Caco-2 (cell line): ENCODE measurements at regions not wholly inside any gene's neighbourhood (a gene's known extent, or its start where the extent isn't known, plus 50 kb on each side); places are given as distances from the start of the nearest gene placed in this dataset.

Source experiments
- BruUV-seq: library from RNA; stranded (reverse); fragments of 400-500 nt; replicated peaks from 2 replicates; lab custom pipeline; 2021; lab: Mats Ljungman, UMichigan
- CTCF ChIA-PET: fragments of 300-600 bp; sonication (Branson Sonifier 250); formaldehyde crosslinking; loops from one replicate; lab custom pipeline; 2022; ENCODE audit warnings: antibody characterized with exemption; lab: Charles Lee
- POLR2A ChIA-PET: fragments of 300-600 bp; sonication (Branson Sonifier 250); formaldehyde crosslinking; loops from one replicate; lab custom pipeline; 2022; ENCODE audit warnings: antibody characterized with exemption; lab: Charles Lee
- DNase-seq, 2 experiments: peaks; one replicate each; pipeline versions ENCODE4 v3.0.0 to v3.0.0-alpha.2; 2020 to 2022
- H3K27me3 ChIP-seq: replicated peaks from 2 replicates; pipeline ENCODE4 v1.6.0; 2011; ENCODE audit warnings: low read length; ENCODE audit not compliant: control insufficient read depth, insufficient read depth
- H3K36me3 ChIP-seq: 2 replicates; pipeline ENCODE4 v1.5.1; 2011; ENCODE audit warnings: low read length; ENCODE audit not compliant: control insufficient read depth, insufficient read depth
- H3K4me1 ChIP-seq: fragments of 250-450 bp; sonication (Bioruptor Pico); 2 replicates; pipeline ENCODE4 v1.5.1; 2020; ENCODE audit warnings: mild to moderate bottlenecking
- H3K4me3 ChIP-seq: 2 replicates; pipeline ENCODE4 v1.5.1; 2011; ENCODE audit warnings: low read depth, mild to moderate bottlenecking, control low read depth, low read length
- H3K9me3 ChIP-seq: fragments of 250-450 bp; sonication (Bioruptor Pico); 2 replicates; pipeline ENCODE4 v1.5.1; 2020; ENCODE audit warnings: mild to moderate bottlenecking, moderate library complexity
- H3K27ac Mint-ChIP-seq: one replicate; pipeline ENCODE4 v1.8.0; 2022; ENCODE audit warnings: mixed read lengths; ENCODE audit not compliant: unreplicated experiment
- H3K27me3 Mint-ChIP-seq: one replicate; pipeline ENCODE4 v1.8.0; 2022; ENCODE audit warnings: mixed read lengths; ENCODE audit not compliant: insufficient read depth, unreplicated experiment
- H3K36me3 Mint-ChIP-seq: one replicate; pipeline ENCODE4 v1.8.0; 2022; ENCODE audit warnings: mild to moderate bottlenecking, mixed read lengths; ENCODE audit not compliant: insufficient read depth, unreplicated experiment
- H3K4me1 Mint-ChIP-seq: one replicate; pipeline ENCODE4 v1.8.0; 2022; ENCODE audit warnings: low read depth, mixed read lengths; ENCODE audit not compliant: unreplicated experiment
- H3K4me3 Mint-ChIP-seq: one replicate; pipeline ENCODE4 v1.8.0; 2022; ENCODE audit warnings: mild to moderate bottlenecking, moderate library complexity, mixed read lengths; ENCODE audit not compliant: unreplicated experiment
- H3K9me3 Mint-ChIP-seq: one replicate; pipeline ENCODE4 v1.8.0; 2022; ENCODE audit warnings: mixed read lengths; ENCODE audit not compliant: unreplicated experiment
- CTCF ChIP-seq, 2 experiments: fragments of 200-600 bp in 1 of 2; IDR thresholded peaks; 1 replicate in 1 of 2; 2 replicates in 1 of 2; pipeline versions ENCODE4 v1.5.1 to v1.8.0; 2011 to 2022; ENCODE audit warnings: antibody characterized with exemption in 1 of 2, control low read depth in 1 of 2, inconsistent platforms in 1 of 2, low read depth in 1 of 2, low read length in 1 of 2, mild to moderate bottlenecking in 1 of 2, moderate library complexity in 1 of 2; ENCODE audit not compliant: insufficient read depth in 1 of 2, severe bottlenecking in 1 of 2, unreplicated experiment in 1 of 2
- intact Hi-C: fragments of 100-400 bp; cut with micrococcal nuclease; formaldehyde crosslinking; loops from one replicate; pipeline ENCODE4 v1.10.0; 2022; ENCODE audit not compliant: unreplicated experiment

DNA sequence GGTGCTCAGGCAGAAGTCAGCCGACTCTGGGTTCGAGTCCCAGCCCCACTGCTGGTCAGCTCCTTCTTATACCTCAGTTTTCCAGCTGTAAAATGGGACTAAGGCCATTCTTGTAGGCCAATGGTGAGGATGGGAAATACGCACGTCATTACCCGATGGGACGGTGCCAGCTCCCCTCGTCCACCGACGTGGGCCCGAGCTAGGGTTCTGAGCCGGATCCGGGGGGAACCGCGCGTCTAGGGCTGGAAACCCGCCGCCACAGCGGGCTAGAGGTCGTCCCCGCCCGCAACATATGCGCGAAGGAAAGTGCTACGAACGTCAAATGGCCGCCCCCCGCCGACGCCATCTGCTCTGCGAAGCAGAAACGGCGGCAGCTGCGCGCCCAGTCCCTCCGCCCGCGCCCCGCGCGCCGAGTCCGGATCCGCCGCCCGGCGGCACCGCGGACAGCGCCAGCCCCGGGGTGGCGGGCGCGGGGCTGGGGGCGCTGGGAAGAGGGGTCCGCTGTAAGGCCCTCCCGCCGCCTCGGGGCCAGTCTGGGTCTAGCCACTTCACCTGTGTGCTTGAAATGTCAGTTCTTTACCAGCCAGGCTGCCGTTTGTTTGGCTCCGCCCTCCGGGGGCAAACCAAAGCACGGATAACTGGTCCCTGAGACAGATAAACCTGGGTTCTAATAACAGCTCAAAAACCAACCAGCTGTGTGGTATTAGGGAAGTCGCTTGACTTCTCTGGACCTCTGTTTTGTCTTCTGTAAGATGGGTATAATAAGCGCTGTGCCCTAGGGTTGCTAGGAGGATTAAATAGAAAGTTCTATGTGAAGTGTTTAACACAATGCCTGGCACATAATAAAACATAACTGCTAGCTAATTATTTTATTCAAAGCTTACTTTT lies 103.5 kb upstream of the RCN1 start:
- intact Hi-C loops = no loop called here
- H3K4me1 Mint-ChIP-seq = no peaks in the 10 kb centered on the region
- peaks cover 11% of the 10 kb centered on the region for H3K27me3 Mint-ChIP-seq
- no peaks in the 10 kb centered on the region for H3K4me1 ChIP-seq
- H3K36me3 Mint-ChIP-seq = no peaks in the 10 kb centered on the region
- H3K27me3 ChIP-seq = no peaks in the 10 kb centered on the region
- no peak overlapping the region for H3K4me3 Mint-ChIP-seq
- no peak overlapping the region for H3K4me3 ChIP-seq
- H3K9me3 ChIP-seq = no peaks in the 10 kb centered on the region
- H3K36me3 ChIP-seq = no peaks in the 10 kb centered on the region
- H3K9me3 Mint-ChIP-seq = no peaks in the 10 kb centered on the region
- no peak for TF ChIP-seq CTCF (IDR thresholded peaks at IDR 0.05; ENCODE audit: insufficient read depth in 1 of 2, low read depth in 1 of 2, low read length in 1 of 2, severe bottlenecking in 1 of 2, unreplicated experiment in 1 of 2)
- H3K27ac Mint-ChIP-seq = no peak overlapping the region
- BruUV-seq = no TSS peak
- ChIA-PET CTCF (no interaction called here), POLR2A (no interaction called here)
- DNase-seq = no peak

GRCh38 chr11:31986201-31986889 lies 104.5 kb upstream of the RCN1 start:
- no peak for DNase-seq
- Histone ChIP-seq H3K27me3 (no peaks in the 10 kb centered on the region), H3K36me3 (no peaks in the 10 kb centered on the region), H3K9me3 (no peaks in the 10 kb centered on the region), H3K4me3 (no peak overlapping the region), H3K4me1 (no peaks in the 10 kb centered on the region)
- CTCF ChIA-PET = interaction anchor here (1.3 kb wide), 1 partner anchor 21 kb away, joined by 4 read pairs; no protein-coding TSS in a partner anchor
- intact Hi-C loops = no loop called here
- Mint-ChIP-seq H3K27me3 (peaks cover 12% of the 10 kb centered on the region), H3K9me3 (no peaks in the 10 kb centered on the region), H3K4me3 (no peak overlapping the region), H3K4me1 (no peaks in the 10 kb centered on the region), H3K27ac (no peak overlapping the region), H3K36me3 (no peaks in the 10 kb centered on the region)
- no peak for TF ChIP-seq CTCF (IDR thresholded peaks at IDR 0.05; ENCODE audit: insufficient read depth in 1 of 2, low read depth in 1 of 2, low read length in 1 of 2, severe bottlenecking in 1 of 2, unreplicated experiment in 1 of 2)
- BruUV-seq = no TSS peak
- POLR2A ChIA-PET = no interaction called here

GRCh38 chr11:31981457-31981856 lies 109.4 kb upstream of the RCN1 start:
- Histone ChIP-seq H3K4me1 (no peaks in the 10 kb centered on the region), H3K4me3 (no peak overlapping the region), H3K36me3 (no peaks in the 10 kb centered on the region), H3K9me3 (no peaks in the 10 kb centered on the region), H3K27me3 (no peaks in the 10 kb centered on the region)
- H3K27me3 Mint-ChIP-seq = peaks cover 14% of the 10 kb centered on the region
- no peaks in the 10 kb centered on the region for H3K4me1 Mint-ChIP-seq
- intact Hi-C loops = no loop called here
- H3K9me3 Mint-ChIP-seq = peaks cover 6% of the 10 kb centered on the region
- no peak overlapping the region for H3K27ac Mint-ChIP-seq
- no peak overlapping the region for H3K4me3 Mint-ChIP-seq
- POLR2A ChIA-PET = no interaction called here
- no peak for TF ChIP-seq CTCF (IDR thresholded peaks at IDR 0.05; ENCODE audit: insufficient read depth in 1 of 2, low read depth in 1 of 2, low read length in 1 of 2, severe bottlenecking in 1 of 2, unreplicated experiment in 1 of 2)
- DNase-seq = no peak
- CTCF ChIA-PET = no interaction called here
- H3K36me3 Mint-ChIP-seq = no peaks in the 10 kb centered on the region
- BruUV-seq = no TSS peak
